Liver (tissue), 8 donors: ENCODE measurements at regions not wholly inside any gene's neighbourhood (a gene's known extent, or its start where the extent isn't known, plus 50 kb on each side); places are given as distances from the start of the nearest gene placed in this dataset.
"Not testable (repeated sequence)": the region's sequence is repeated elsewhere in the genome, so short reads cannot be mapped to it uniquely, and the experiment has no call there.

Source experiments
- DNase-seq: peaks from one replicate; pipeline ENCODE4 v3.0.0-alpha.2; 2017; ENCODE audit warnings: low spot score
- H3K27ac ChIP-seq, 2 donors: one replicate each; pipeline ENCODE4 v1.7.0; 2013; ENCODE audit warnings: inconsistent platforms in 2 of 2, low read length in 2 of 2, control low read depth in 1 of 2, low read depth in 1 of 2, mild to moderate bottlenecking in 1 of 2
- H3K27me3 ChIP-seq, 4 donors: one replicate each; pipeline versions ENCODE4 v1.6.1 to v1.7.0; 2013; ENCODE audit warnings: low read length in 3 of 4, inconsistent platforms in 1 of 4, mild to moderate bottlenecking in 1 of 4, moderate library complexity in 1 of 4; ENCODE audit not compliant: control insufficient read depth in 4 of 4, insufficient read depth in 4 of 4
- H3K36me3 ChIP-seq, 4 donors: one replicate each; pipeline versions ENCODE4 v1.6.1 to v1.7.0; 2013; ENCODE audit warnings: low read length in 3 of 4, mild to moderate bottlenecking in 3 of 4, low read depth in 1 of 4, moderate library complexity in 1 of 4; ENCODE audit not compliant: control insufficient read depth in 4 of 4, insufficient read depth in 3 of 4
- H3K4me1 ChIP-seq, 4 donors: one replicate each; pipeline versions ENCODE4 v1.6.1 to v1.7.0; 2013; ENCODE audit warnings: low read length in 3 of 4, mild to moderate bottlenecking in 3 of 4, moderate library complexity in 1 of 4; ENCODE audit not compliant: control insufficient read depth in 4 of 4, insufficient read depth in 4 of 4
- H3K4me3 ChIP-seq, 3 donors: one replicate each; pipeline versions ENCODE4 v1.6.1 to v1.7.0; 2013; ENCODE audit warnings: low read length in 3 of 3, control low read depth in 1 of 3, low read depth in 1 of 3, mild to moderate bottlenecking in 1 of 3
- H3K9ac ChIP-seq, 2 donors: one replicate each; pipeline ENCODE4 v1.7.0; 2013; ENCODE audit warnings: low read length in 2 of 2, mild to moderate bottlenecking in 2 of 2, moderate library complexity in 2 of 2, control low read depth in 1 of 2, low read depth in 1 of 2
- H3K9me3 ChIP-seq, 4 donors: one replicate each; pipeline versions ENCODE4 v1.6.1 to v1.7.0; 2013; ENCODE audit warnings: low read length in 3 of 4; ENCODE audit not compliant: control insufficient read depth in 4 of 4
- CTCF ChIP-seq: fragments of 150-350 bp; IDR thresholded peaks from 2 replicates; pipeline ENCODE4 v1.5.1; 2017; ENCODE audit warnings: improper control_type of control experiment, low read depth, low read length; ENCODE audit not compliant: missing input control
- EGR1 ChIP-seq, 2 donors: IDR thresholded peaks; 2 replicates each; pipeline ENCODE4 v1.6.1; 2016 to 2018; ENCODE audit warnings: antibody characterized with exemption in 2 of 2, low read depth in 2 of 2
- FOXA2 ChIP-seq: IDR thresholded peaks from 2 replicates; pipeline ENCODE4 v1.6.1; 2016; ENCODE audit warnings: antibody characterized with exemption
- GABPA ChIP-seq, 2 donors: IDR thresholded peaks in 1 of 2; conservative IDR thresholded peaks in 1 of 2; 2 replicates each; pipeline ENCODE4 v1.6.1; 2016; ENCODE audit warnings: antibody characterized with exemption in 2 of 2, mild to moderate bottlenecking in 1 of 2, moderate library complexity in 1 of 2
- HNF4A ChIP-seq, 2 donors: conservative IDR thresholded peaks; 2 replicates each; pipeline ENCODE4 v1.6.1; 2016; ENCODE audit warnings: antibody characterized with exemption in 2 of 2, mild to moderate bottlenecking in 2 of 2
- HNF4G ChIP-seq: IDR thresholded peaks from 2 replicates; pipeline ENCODE4 v1.6.1; 2016; ENCODE audit warnings: antibody characterized with exemption
- JUND ChIP-seq, 2 donors: IDR thresholded peaks; 2 replicates each; pipeline ENCODE4 v1.6.1; 2016; ENCODE audit warnings: antibody characterized with exemption in 2 of 2
- NR2F2 ChIP-seq: IDR thresholded peaks from 2 replicates; pipeline ENCODE4 v1.6.1; 2016; ENCODE audit warnings: antibody characterized with exemption
- RAD21 ChIP-seq, 2 donors: IDR thresholded peaks; 2 replicates each; pipeline ENCODE4 v1.6.1; 2016; ENCODE audit warnings: antibody characterized with exemption in 2 of 2, mild to moderate bottlenecking in 2 of 2
- TAF1 ChIP-seq: conservative IDR thresholded peaks from 2 replicates; pipeline ENCODE4 v1.6.1; 2016; ENCODE audit warnings: antibody characterized with exemption, mild to moderate bottlenecking
- WGBS: extraction: QIAGEN DNeasy Blood & Tissue Kit; methylation state at CpG from one replicate; pipeline ENCODE4 v1.1.7; 2013; 5-methylcytosine and 5-hydroxymethylcytosine counted together
- TF ChIP-seq, protein P1 (sequence below): IDR thresholded peaks from 2 replicates; pipeline ENCODE4 v1.6.1; 2016; ENCODE audit warnings: antibody characterized with exemption
- donor health status: healthy.
- donor health status: healthy.
- donor health status: healthy.
- donor health status: healthy.
- donor health status: healthy.

GRCh38 chrX:35548003-35548402, 250.1 kb upstream of the MAGEB16 start:
- not testable (repeated sequence) for H3K4me3 ChIP-seq, H3K9me3 ChIP-seq, H3K27ac ChIP-seq, DNase-seq, H3K4me1 ChIP-seq, H3K36me3 ChIP-seq, H3K27me3 ChIP-seq, H3K9ac ChIP-seq
- 86% methylated on average over 8 of the region's 8 CpGs for WGBS

- H3K4me3 ChIP-seq: no peak overlapping the region
- H3K9me3 ChIP-seq: no peaks in the 10 kb centered on the region
- H3K27ac ChIP-seq: no peak overlapping the region
- H3K4me1 ChIP-seq: no peaks in the 10 kb centered on the region
- H3K27me3 ChIP-seq: no peaks in the 10 kb centered on the region
- no peak for TF ChIP-seq NR2F2
- TF ChIP-seq GABPA (IDR thresholded peaks at IDR 0.05 in 1 of 2, conservative IDR thresholded peaks at IDR 0.05 in 1 of 2): no peak
- no peak for TF ChIP-seq FOXA2
- TF ChIP-seq EGR1 (IDR thresholded peaks at IDR 0.05; ENCODE audit: low read depth in 2 of 2): no peak
- no peak for TF ChIP-seq HNF4G
- TF ChIP-seq TAF1: no peak
- no peak for TF ChIP-seq RAD21 (IDR thresholded peaks at IDR 0.05)
- TF ChIP-seq CTCF: no peak
- TF ChIP-seq, protein P1, sequence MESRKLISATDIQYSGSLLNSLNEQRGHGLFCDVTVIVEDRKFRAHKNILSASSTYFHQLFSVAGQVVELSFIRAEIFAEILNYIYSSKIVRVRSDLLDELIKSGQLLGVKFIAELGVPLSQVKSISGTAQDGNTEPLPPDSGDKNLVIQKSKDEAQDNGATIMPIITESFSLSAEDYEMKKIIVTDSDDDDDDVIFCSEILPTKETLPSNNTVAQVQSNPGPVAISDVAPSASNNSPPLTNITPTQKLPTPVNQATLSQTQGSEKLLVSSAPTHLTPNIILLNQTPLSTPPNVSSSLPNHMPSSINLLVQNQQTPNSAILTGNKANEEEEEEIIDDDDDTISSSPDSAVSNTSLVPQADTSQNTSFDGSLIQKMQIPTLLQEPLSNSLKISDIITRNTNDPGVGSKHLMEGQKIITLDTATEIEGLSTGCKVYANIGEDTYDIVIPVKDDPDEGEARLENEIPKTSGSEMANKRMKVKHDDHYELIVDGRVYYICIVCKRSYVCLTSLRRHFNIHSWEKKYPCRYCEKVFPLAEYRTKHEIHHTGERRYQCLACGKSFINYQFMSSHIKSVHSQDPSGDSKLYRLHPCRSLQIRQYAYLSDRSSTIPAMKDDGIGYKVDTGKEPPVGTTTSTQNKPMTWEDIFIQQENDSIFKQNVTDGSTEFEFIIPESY: no peak
- no peak for TF ChIP-seq HNF4A (conservative IDR thresholded peaks at IDR 0.05)
- 66% methylated on average over 1 of the region's 1 CpG for WGBS
- H3K36me3 ChIP-seq: no peaks in the 10 kb centered on the region
- H3K9ac ChIP-seq: no peak overlapping the region
- no peak for DNase-seq
Measured at GRCh38 chrX:35557916-35558315, 240.2 kb upstream of the MAGEB16 start.

DNA sequence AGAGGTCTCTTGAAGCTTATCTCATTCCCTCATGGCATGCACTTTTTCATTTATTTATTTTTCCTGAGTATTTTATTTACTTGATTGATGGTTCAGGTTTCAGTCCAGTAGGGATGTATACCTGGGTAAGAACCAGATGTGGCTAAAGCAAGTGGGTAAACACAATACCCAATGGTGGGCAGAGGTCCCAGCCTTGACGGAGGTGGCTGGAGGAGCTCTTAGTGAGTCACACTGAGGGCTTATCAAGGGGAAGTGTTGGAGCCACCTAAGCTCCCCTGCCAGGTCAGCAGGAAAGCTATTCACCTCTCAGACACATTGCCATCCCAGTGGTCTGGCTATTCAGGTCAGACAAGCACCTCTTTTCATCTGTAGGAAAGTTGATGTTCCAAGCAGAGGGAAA, 236.2 kb upstream of the MAGEB16 start:
- H3K4me1 ChIP-seq: no peaks in the 10 kb centered on the region
- no peak for TF ChIP-seq JUND (IDR thresholded peaks at IDR 0.05)
- TF ChIP-seq EGR1 (IDR thresholded peaks at IDR 0.05; ENCODE audit: low read depth in 2 of 2): no peak
- H3K27me3 ChIP-seq: no peaks in the 10 kb centered on the region
- H3K4me3 ChIP-seq: no peak overlapping the region
- H3K9me3 ChIP-seq: no peaks in the 10 kb centered on the region
- H3K27ac ChIP-seq: no peak overlapping the region
- H3K9ac ChIP-seq: no peak overlapping the region
- DNase-seq: no peak
- 81% methylated on average over 1 of the region's 1 CpG for WGBS
- no peaks in the 10 kb centered on the region for H3K36me3 ChIP-seq

GRCh38 chrX:35562395-35562794, 235.7 kb upstream of the MAGEB16 start:
- H3K27me3 ChIP-seq: no peaks in the 10 kb centered on the region
- H3K4me1 ChIP-seq: no peaks in the 10 kb centered on the region
- H3K9me3 ChIP-seq: no peaks in the 10 kb centered on the region
- no peaks in the 10 kb centered on the region for H3K36me3 ChIP-seq
- H3K9ac ChIP-seq: no peak overlapping the region
- H3K27ac ChIP-seq: no peak overlapping the region
- no peak overlapping the region for H3K4me3 ChIP-seq
- TF ChIP-seq HNF4G (no peak), GABPA (IDR thresholded peaks at IDR 0.05 in 1 of 2, conservative IDR thresholded peaks at IDR 0.05 in 1 of 2) (no peak), TAF1 (no peak)
- no peak for DNase-seq
- 91% methylated on average over 3 of the region's 3 CpGs for WGBS
